ENCODE measurements at regions not wholly inside any gene's neighbourhood (a gene's known extent, or its start where the extent isn't known, plus 50 kb on each side); places are given as distances from the start of the nearest gene placed in this dataset.

DNA sequence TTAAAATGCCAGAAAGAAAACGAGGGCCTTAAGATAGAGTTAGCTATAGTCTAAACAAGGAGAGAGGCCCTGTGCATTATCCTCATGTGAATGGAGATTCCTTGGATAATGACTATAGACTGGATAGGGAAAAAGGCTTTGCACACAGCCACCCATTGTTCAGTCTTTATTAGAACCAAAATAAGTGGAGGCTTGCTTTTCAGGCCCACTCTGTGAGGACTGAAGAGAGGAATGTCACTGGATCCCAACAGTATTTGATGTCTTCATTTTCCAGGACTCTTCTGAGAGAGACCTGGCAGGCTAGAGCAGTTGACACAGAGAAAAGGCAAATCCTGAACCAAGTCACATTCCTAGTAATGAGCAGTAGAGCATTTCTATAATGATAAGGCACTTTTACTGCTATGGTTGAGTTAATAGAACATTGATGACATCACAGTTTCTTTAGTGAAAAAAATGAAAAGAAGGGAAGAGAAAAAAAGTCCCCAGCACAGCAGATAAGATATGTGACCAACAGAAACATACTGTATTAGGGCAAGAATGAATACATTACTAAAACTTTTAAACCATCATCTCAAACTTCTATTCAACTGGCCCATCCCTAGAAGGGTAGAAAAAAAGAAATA, 315.1 kb downstream of the EPHA7 start:
- TF ChIP-seq, protein P1, sequence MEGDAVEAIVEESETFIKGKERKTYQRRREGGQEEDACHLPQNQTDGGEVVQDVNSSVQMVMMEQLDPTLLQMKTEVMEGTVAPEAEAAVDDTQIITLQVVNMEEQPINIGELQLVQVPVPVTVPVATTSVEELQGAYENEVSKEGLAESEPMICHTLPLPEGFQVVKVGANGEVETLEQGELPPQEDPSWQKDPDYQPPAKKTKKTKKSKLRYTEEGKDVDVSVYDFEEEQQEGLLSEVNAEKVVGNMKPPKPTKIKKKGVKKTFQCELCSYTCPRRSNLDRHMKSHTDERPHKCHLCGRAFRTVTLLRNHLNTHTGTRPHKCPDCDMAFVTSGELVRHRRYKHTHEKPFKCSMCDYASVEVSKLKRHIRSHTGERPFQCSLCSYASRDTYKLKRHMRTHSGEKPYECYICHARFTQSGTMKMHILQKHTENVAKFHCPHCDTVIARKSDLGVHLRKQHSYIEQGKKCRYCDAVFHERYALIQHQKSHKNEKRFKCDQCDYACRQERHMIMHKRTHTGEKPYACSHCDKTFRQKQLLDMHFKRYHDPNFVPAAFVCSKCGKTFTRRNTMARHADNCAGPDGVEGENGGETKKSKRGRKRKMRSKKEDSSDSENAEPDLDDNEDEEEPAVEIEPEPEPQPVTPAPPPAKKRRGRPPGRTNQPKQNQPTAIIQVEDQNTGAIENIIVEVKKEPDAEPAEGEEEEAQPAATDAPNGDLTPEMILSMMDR (IDR thresholded peaks at IDR 0.05; ENCODE audit: partially characterized antibody, unreplicated experiment), result no peak
- no peaks in the 10 kb centered on the region for H3K9me3 Mint-ChIP-seq (ENCODE audit: unreplicated experiment)
- no peaks in the 10 kb centered on the region for H3K27me3 Mint-ChIP-seq (ENCODE audit: unreplicated experiment)
- DNase-seq, result no peak
- H3K36me3 Mint-ChIP-seq (ENCODE audit: unreplicated experiment), result peaks cover 8% of the 10 kb centered on the region
- H3K4me1 Mint-ChIP-seq (ENCODE audit: low read depth, unreplicated experiment), result no peaks in the 10 kb centered on the region
- no peak overlapping the region for H3K4me3 Mint-ChIP-seq (ENCODE audit: unreplicated experiment)
- no peak overlapping the region for H3K27ac Mint-ChIP-seq (ENCODE audit: unreplicated experiment)

DNA sequence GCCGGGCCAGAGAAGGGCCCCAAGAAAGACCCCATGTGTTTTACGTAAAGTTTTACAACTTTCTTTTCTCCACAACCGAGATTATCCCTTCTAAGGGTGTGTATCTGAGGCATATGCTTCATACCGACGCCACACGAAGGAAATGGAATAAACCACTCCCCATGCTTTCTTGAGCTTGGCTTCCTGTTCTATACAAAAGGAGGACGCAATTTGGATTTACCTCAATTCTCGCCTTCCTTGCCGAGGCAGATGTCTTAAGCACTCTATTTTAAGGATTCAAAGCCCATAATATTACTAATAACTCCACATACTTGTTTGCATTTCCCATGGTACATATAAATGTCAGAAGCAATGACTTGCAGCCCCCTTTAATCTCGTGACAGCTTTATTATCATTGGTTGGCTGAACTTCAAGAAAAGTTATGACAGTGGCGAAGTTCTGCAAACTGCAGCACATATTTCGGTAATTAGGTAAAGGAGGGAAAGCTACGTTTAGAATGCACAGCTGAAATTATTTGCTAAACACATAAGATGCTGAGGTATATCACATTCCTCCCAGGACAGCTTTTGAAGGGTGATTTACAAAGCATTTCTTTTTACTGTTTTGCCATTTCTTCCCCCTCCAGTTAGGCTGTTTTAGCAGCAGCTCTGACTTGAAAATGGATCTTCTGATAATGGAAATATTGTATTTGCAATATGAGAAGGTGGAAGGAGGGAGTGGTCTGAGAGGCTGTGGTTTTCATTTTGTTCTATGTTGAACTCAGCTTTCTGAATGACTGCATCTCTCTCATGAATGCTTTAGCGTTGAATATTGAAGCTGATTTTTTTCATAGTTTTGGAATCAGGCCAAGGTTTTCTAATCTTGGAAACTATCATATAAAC, 330.5 kb downstream of the EPHA7 start:
- H3K4me3 Mint-ChIP-seq (ENCODE audit: unreplicated experiment), result no peak overlapping the region
- H3K4me1 Mint-ChIP-seq (ENCODE audit: low read depth, unreplicated experiment), result no peaks in the 10 kb centered on the region
- DNase-seq, result no peak
- H3K36me3 Mint-ChIP-seq (ENCODE audit: unreplicated experiment), result no peaks in the 10 kb centered on the region
- H3K27me3 Mint-ChIP-seq (ENCODE audit: unreplicated experiment), result no peaks in the 10 kb centered on the region
- no peak overlapping the region for H3K27ac Mint-ChIP-seq (ENCODE audit: unreplicated experiment)
- TF ChIP-seq, protein P1 (IDR thresholded peaks at IDR 0.05; ENCODE audit: partially characterized antibody, unreplicated experiment), result no peak
- no peaks in the 10 kb centered on the region for H3K9me3 Mint-ChIP-seq (ENCODE audit: unreplicated experiment)

DNA sequence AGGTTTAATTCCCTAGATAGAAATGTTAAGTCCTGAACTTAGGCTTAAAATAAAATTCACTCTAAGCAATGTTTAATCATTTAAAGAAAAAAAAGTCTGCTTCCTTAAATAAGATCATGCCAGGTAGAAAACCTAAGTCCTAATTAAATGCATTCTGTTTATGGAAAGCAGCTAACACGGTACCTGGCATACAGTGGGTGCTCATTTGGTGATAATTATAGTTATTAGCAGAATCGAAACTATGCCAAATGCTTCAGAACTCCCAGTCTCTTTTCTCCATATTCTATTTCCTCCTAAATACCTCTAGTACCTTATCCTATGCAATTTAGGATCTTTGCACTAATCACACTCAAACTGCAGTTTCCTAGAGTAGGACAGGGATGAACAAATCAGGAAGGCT, 331.8 kb downstream of the EPHA7 start:
- no peak overlapping the region for H3K4me3 Mint-ChIP-seq (ENCODE audit: unreplicated experiment)
- DNase-seq, result no peak
- no peaks in the 10 kb centered on the region for H3K27me3 Mint-ChIP-seq (ENCODE audit: unreplicated experiment)
- no peaks in the 10 kb centered on the region for H3K36me3 Mint-ChIP-seq (ENCODE audit: unreplicated experiment)
- no peaks in the 10 kb centered on the region for H3K9me3 Mint-ChIP-seq (ENCODE audit: unreplicated experiment)
- TF ChIP-seq, protein P1 (IDR thresholded peaks at IDR 0.05; ENCODE audit: partially characterized antibody, unreplicated experiment), result no peak
- H3K27ac Mint-ChIP-seq (ENCODE audit: unreplicated experiment), result no peak overlapping the region
- no peaks in the 10 kb centered on the region for H3K4me1 Mint-ChIP-seq (ENCODE audit: low read depth, unreplicated experiment)

DNA sequence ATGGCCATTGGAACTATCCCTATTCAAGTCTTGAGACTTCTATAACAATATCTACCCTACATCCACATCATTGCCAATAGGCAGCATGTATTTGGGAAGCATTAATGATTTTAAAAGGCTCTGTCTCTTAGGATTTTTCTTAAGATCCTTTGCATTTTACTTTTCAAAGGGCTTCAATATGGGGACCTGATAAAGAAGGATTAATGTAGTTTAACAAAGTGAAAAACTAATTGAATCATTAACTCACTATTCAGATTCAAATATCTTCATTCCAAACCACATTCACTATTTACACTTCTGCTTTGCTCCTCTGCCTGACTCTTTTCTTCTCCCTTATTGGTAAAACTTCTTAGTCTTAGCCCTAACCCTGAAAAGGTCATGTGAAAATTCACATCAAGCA, 333.0 kb downstream of the EPHA7 start:
- TF ChIP-seq, protein P1 (IDR thresholded peaks at IDR 0.05; ENCODE audit: partially characterized antibody, unreplicated experiment), result no peak
- Mint-ChIP-seq H3K4me1 (ENCODE audit: low read depth, unreplicated experiment) (no peaks in the 10 kb centered on the region), H3K4me3 (ENCODE audit: unreplicated experiment) (no peak overlapping the region), H3K36me3 (ENCODE audit: unreplicated experiment) (no peaks in the 10 kb centered on the region), H3K27ac (ENCODE audit: unreplicated experiment) (no peak overlapping the region), H3K9me3 (ENCODE audit: unreplicated experiment) (no peaks in the 10 kb centered on the region), H3K27me3 (ENCODE audit: unreplicated experiment) (no peaks in the 10 kb centered on the region)
- DNase-seq, result no peak

Measured in glutamatergic neuron (in vitro differentiated cells).